ENCODE measurements at regions not wholly inside any gene's neighbourhood (a gene's known extent, or its start where the extent isn't known, plus 50 kb on each side); places are given as distances from the start of the nearest gene placed in this dataset.

- TF ChIP-seq POLR2A (IDR thresholded peaks at IDR 0.05; ENCODE audit: low read depth, low read length) (no peak), TAF1 (IDR thresholded peaks at IDR 0.05; ENCODE audit: borderline replicate concordance, low read depth, low read length) (no peak), POLR2AphosphoS5 (IDR thresholded peaks at IDR 0.05; ENCODE audit: low read depth, low read length) (no peak)
Observed at GRCh38 chr13:90738881-90739280, 608.6 kb upstream of the MIR17HG start.

All from GM12892 (cell line).